ENCODE measurements at regions not wholly inside any gene's neighbourhood (a gene's known extent, or its start where the extent isn't known, plus 50 kb on each side); places are given as distances from the start of the nearest gene placed in this dataset.

DNA sequence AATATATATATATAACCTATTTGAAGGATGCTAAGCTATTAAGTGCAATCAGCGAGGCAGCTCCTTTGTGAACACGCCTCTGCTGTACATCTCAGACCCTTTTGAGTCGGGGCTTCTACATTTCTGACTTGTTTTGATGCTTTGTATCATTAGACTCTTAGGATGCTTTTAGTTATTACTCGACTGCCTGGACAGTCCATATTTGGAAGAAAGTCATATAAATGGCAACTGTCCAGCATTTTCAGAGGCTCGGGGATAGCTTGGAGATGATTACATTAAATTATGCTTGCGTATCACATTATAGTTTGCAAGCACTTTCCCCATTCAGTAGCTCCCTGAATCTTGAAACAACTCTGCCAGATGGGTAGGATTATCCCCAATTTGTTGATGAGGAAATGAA lies 257.9 kb downstream of the PTEN start:
- TF ChIP-seq EZH2phosphoT487 (IDR thresholded peaks at IDR 0.05; ENCODE audit: low read depth) = no peak
- TF ChIP-seq, protein P1, sequence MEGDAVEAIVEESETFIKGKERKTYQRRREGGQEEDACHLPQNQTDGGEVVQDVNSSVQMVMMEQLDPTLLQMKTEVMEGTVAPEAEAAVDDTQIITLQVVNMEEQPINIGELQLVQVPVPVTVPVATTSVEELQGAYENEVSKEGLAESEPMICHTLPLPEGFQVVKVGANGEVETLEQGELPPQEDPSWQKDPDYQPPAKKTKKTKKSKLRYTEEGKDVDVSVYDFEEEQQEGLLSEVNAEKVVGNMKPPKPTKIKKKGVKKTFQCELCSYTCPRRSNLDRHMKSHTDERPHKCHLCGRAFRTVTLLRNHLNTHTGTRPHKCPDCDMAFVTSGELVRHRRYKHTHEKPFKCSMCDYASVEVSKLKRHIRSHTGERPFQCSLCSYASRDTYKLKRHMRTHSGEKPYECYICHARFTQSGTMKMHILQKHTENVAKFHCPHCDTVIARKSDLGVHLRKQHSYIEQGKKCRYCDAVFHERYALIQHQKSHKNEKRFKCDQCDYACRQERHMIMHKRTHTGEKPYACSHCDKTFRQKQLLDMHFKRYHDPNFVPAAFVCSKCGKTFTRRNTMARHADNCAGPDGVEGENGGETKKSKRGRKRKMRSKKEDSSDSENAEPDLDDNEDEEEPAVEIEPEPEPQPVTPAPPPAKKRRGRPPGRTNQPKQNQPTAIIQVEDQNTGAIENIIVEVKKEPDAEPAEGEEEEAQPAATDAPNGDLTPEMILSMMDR (IDR thresholded peaks at IDR 0.05; ENCODE audit: low read depth, low read length) = no peak
